Loucy (cell line): ENCODE measurements at regions not wholly inside any gene's neighbourhood (a gene's known extent, or its start where the extent isn't known, plus 50 kb on each side); places are given as distances from the start of the nearest gene placed in this dataset.

ENCODE experiments used
- CTCF ChIP-seq: fragments of 200-600 bp; sonication (generic); conservative IDR thresholded peaks from 2 replicates; pipeline ENCODE4 v1.5.1; 2014; ENCODE audit warnings: mild to moderate bottlenecking, antibody characterized with exemption, low read length
- EZH2phosphoT487 ChIP-seq: fragments of 200-600 bp; IDR thresholded peaks from 2 replicates; pipeline ENCODE4 v1.6.1; 2018; ENCODE audit warnings: antibody characterized with exemption, mild to moderate bottlenecking, moderate library complexity, borderline replicate concordance

GRCh38 chrX:2583194-2584162 is 82.7 kb upstream of the DHRSX start:
- no peak for TF ChIP-seq CTCF
- no peak for TF ChIP-seq EZH2phosphoT487
